Transverse colon (tissue), 4 donors: ENCODE measurements at regions not wholly inside any gene's neighbourhood (a gene's known extent, or its start where the extent isn't known, plus 50 kb on each side); places are given as distances from the start of the nearest gene placed in this dataset.

Source experiments
- DNase-seq: peaks from one replicate; pipeline ENCODE4 v3.0.0-alpha.2; 2019
- H3K27ac ChIP-seq, 4 donors: fragments of 200-600 bp; sonication (generic); 2 replicates each; pipeline ENCODE4 v1.5.1; 2016 to 2018; ENCODE audit warnings: inconsistent platforms in 4 of 4
- H3K27me3 ChIP-seq: fragments of 200-600 bp; sonication (generic); 2 replicates; pipeline ENCODE4 v1.5.1; 2017; ENCODE audit warnings: inconsistent platforms
- H3K36me3 ChIP-seq, 4 donors: fragments of 200-600 bp; sonication (generic); 2 replicates each; pipeline ENCODE4 v1.5.1; 2017 to 2019; ENCODE audit warnings: inconsistent platforms in 4 of 4
- H3K4me1 ChIP-seq, 4 donors: fragments of 200-600 bp; sonication (generic); 2 replicates each; pipeline ENCODE4 v1.5.1; 2017 to 2020; ENCODE audit warnings: inconsistent platforms in 4 of 4
- H3K4me3 ChIP-seq, 4 donors: fragments of 200-600 bp; sonication (generic); 1 replicate in 1 of 4; 2 replicates in 3 of 4; pipeline versions ENCODE4 v1.5.1 to v1.6.1; 2017 to 2019; ENCODE audit warnings: inconsistent platforms in 4 of 4
- H3K9me3 ChIP-seq, 2 donors: fragments of 200-600 bp; sonication (generic); 2 replicates each; pipeline ENCODE4 v1.5.1; 2017 to 2019; ENCODE audit warnings: inconsistent platforms in 2 of 2
- EP300 ChIP-seq: sonication (generic); formaldehyde crosslinking; IDR thresholded peaks from one replicate; pipeline ENCODE4 v1.6.1; 2017; ENCODE audit warnings: antibody characterized with exemption, low read depth
- POLR2A ChIP-seq: fragments of 450-650 bp; IDR thresholded peaks from one replicate; pipeline ENCODE4 v1.6.1; 2016; ENCODE audit warnings: antibody characterized with exemption, mild to moderate bottlenecking, moderate library complexity
- POLR2AphosphoS5 ChIP-seq, 3 donors: sonication (generic); formaldehyde crosslinking; IDR thresholded peaks; one replicate each; pipeline ENCODE4 v1.6.1; 2016; ENCODE audit warnings: antibody characterized with exemption in 3 of 3
- WGBS, 2 donors: methylation state at CpG; one replicate each; pipeline ENCODE4 v1.1.5; 2018; ENCODE audit warnings: low coverage in 1 of 2; 5-methylcytosine and 5-hydroxymethylcytosine counted together
- in situ Hi-C, 4 donors: fragments of 200-750 bp; cut with MboI; loops; one replicate each; pipeline versions ENCODE4 v1.15.0 to v1.15.1; 2017; ENCODE audit warnings: low sequenced_read_pairs in 3 of 4, low pct_ligation_motif_present in 1 of 4, low pct_unique_long_range_greater_than_20kb in 1 of 4
- intact Hi-C: fragments of 100-400 bp; cut with DNase I; formaldehyde crosslinking; loops from one replicate; pipeline ENCODE4 v1.15.1; 2023; ENCODE audit warnings: low total_unique reads
- TF ChIP-seq, protein P1 (sequence below), 5 experiments: fragments of 200-600 bp in 3 of 5; fragments of 450-650 bp in 2 of 5; sonication (generic) in 3 of 5; IDR thresholded peaks; 1 replicate in 2 of 5; 2 replicates in 3 of 5; pipeline ENCODE4 v1.5.1; 2016 to 2017; ENCODE audit warnings: antibody characterized with exemption in 5 of 5, inconsistent platforms in 3 of 5, mild to moderate bottlenecking in 2 of 5, moderate library complexity in 1 of 5

DNA sequence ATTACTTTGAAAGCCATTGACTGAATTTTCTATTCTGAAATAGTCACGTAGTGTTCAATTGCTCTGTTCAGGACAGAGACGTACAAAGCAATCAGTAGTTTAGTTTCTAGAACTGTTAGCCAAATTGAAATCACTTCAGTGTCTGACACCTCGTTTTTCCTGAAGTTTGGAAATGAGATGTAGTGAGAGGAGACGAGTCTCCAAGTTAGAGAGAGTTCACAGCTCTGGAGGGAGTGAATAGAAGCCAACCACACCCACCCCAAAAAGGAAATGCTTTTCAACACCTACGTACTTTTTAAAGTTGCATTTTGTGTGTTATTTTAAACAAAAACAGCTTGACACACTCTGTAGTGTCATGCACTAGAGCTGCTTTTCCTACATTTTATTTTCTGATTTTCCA is 296.0 kb downstream of the ADGRG6 start:
- DNase-seq = no peak
- Histone ChIP-seq H3K9me3 (no peaks in the 10 kb centered on the region), H3K36me3 (no peaks in the 10 kb centered on the region), H3K27me3 (no peaks in the 10 kb centered on the region), H3K4me3 (no peak overlapping the region), H3K27ac (no peak overlapping the region), H3K4me1 (no peaks in the 10 kb centered on the region)
- intact Hi-C loops = no loop called here
- WGBS, 2 donors = 44 to 46% methylated on average over 5 of the region's 5 CpGs
- in situ Hi-C loops = no loop called here
- no peak for TF ChIP-seq EP300
- TF ChIP-seq POLR2AphosphoS5 (IDR thresholded peaks at IDR 0.05) = no peak
- TF ChIP-seq, protein P1, sequence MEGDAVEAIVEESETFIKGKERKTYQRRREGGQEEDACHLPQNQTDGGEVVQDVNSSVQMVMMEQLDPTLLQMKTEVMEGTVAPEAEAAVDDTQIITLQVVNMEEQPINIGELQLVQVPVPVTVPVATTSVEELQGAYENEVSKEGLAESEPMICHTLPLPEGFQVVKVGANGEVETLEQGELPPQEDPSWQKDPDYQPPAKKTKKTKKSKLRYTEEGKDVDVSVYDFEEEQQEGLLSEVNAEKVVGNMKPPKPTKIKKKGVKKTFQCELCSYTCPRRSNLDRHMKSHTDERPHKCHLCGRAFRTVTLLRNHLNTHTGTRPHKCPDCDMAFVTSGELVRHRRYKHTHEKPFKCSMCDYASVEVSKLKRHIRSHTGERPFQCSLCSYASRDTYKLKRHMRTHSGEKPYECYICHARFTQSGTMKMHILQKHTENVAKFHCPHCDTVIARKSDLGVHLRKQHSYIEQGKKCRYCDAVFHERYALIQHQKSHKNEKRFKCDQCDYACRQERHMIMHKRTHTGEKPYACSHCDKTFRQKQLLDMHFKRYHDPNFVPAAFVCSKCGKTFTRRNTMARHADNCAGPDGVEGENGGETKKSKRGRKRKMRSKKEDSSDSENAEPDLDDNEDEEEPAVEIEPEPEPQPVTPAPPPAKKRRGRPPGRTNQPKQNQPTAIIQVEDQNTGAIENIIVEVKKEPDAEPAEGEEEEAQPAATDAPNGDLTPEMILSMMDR (IDR thresholded peaks at IDR 0.05) = no peak
- no peak for TF ChIP-seq POLR2A

DNA sequence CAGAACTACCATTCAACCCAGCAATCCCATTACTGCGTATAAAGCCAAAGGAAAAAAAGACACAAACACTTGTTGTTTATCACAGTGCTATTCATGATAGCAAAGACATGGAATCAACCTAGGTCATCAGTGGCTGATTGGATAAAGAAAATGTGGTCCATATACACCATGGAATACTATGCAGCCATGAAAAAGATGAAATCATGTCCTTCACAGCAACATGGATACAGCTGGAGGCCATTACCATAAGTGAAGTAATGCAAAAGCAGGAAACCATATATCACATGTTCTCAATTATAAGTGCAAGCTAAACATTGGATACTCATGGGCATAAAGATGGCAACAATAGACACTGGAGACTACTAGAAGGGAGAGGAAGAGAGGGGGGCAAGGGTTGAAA is 299.6 kb downstream of the ADGRG6 start:
- no peaks in the 10 kb centered on the region for H3K27me3 ChIP-seq
- no peaks in the 10 kb centered on the region for H3K4me1 ChIP-seq
- no peak for DNase-seq
- no peaks in the 10 kb centered on the region for H3K36me3 ChIP-seq
- in situ Hi-C loops (no loop called here), intact Hi-C loops (no loop called here)
- TF ChIP-seq POLR2A (no peak), EP300 (no peak), POLR2AphosphoS5 (IDR thresholded peaks at IDR 0.05) (no peak)
- TF ChIP-seq, protein P1 (IDR thresholded peaks at IDR 0.05) = no peak
- no peak overlapping the region for H3K4me3 ChIP-seq
- H3K9me3 ChIP-seq = no peaks in the 10 kb centered on the region
- 94 to 100% methylated on average over 1 of the region's 1 CpG for WGBS, 2 donors
- no peak overlapping the region for H3K27ac ChIP-seq

DNA sequence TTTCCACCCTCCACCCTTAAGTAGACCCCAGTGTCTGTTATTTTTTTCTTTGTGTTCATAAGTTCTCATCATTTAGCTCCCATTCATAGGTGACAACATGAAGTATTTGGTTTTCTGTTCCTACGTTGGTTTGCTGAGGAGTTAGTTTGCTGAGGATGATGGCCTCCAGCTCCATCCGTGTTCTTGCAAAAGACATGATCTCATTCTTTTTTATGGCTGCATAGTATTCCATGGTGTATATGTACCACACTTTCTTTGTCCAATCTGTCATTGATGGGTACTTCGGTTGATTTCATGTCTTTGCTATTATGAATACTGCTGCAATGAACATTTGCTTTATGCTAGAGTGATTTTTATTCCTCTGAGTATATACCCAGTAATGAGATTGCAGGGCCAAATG is 301.2 kb downstream of the ADGRG6 start:
- DNase-seq = no peak
- Histone ChIP-seq H3K4me1 (no peaks in the 10 kb centered on the region), H3K27ac (no peak overlapping the region), H3K4me3 (no peak overlapping the region), H3K9me3 (no peaks in the 10 kb centered on the region), H3K36me3 (no peaks in the 10 kb centered on the region), H3K27me3 (no peaks in the 10 kb centered on the region)
- TF ChIP-seq, protein P1 (IDR thresholded peaks at IDR 0.05) = no peak
- TF ChIP-seq EP300 = no peak
- no peak for TF ChIP-seq POLR2AphosphoS5 (IDR thresholded peaks at IDR 0.05)
- TF ChIP-seq POLR2A = no peak
- WGBS, 2 donors = 81 to 96% methylated on average over 3 of the region's 3 CpGs
- in situ Hi-C loops (no loop called here), intact Hi-C loops (no loop called here)

DNA sequence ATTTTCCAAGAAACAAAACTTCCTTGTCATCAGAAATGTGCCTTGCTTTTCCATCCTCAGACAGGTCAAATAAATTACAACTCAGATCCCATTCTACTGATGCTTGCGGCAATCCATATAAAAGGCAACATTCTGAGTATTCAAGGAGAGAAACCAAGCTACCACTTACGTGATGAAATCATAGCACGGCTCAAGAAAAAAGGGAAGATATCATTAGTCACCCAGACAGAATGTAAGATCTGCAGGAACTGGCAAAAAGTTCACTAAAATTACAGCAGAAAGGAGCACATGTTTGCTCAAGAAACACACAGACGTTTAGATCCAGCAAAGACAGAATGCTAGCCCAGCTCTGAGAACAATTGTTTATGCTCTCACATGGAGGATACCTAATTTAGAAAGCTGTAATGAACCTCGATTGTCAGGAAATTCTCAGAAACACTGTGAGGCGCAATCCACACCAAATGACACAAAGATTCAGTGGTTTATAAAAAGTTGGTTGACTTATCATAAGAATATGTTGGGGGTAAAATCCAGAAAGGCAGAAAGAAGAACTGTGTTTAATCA is 304.2 kb downstream of the ADGRG6 start:
- no peak for DNase-seq
- Histone ChIP-seq H3K36me3 (no peaks in the 10 kb centered on the region), H3K4me3 (no peak overlapping the region), H3K27me3 (no peaks in the 10 kb centered on the region), H3K27ac (no peak overlapping the region), H3K9me3 (no peaks in the 10 kb centered on the region), H3K4me1 (no peaks in the 10 kb centered on the region)
- TF ChIP-seq, protein P1 (IDR thresholded peaks at IDR 0.05) = no peak
- no peak for TF ChIP-seq POLR2AphosphoS5 (IDR thresholded peaks at IDR 0.05)
- TF ChIP-seq POLR2A = no peak
- TF ChIP-seq EP300 = no peak
- intact Hi-C loops = no loop called here
- in situ Hi-C loops = no loop called here
- WGBS, 2 donors = 29 to 41% methylated on average over 5 to 6 of the region's 6 CpGs
